NCI-H2029 (cell line): ENCODE measurements at regions not wholly inside any gene's neighbourhood (a gene's known extent, or its start where the extent isn't known, plus 50 kb on each side); places are given as distances from the start of the nearest gene placed in this dataset.
"Not testable (repeated sequence)": the region's sequence is repeated elsewhere in the genome, so short reads cannot be mapped to it uniquely, and the experiment has no call there.

Experiments used
- DNase-seq: peaks from one replicate; lab custom pipeline; 2025; lab: John Stamatoyannopoulos, UW

DNA sequence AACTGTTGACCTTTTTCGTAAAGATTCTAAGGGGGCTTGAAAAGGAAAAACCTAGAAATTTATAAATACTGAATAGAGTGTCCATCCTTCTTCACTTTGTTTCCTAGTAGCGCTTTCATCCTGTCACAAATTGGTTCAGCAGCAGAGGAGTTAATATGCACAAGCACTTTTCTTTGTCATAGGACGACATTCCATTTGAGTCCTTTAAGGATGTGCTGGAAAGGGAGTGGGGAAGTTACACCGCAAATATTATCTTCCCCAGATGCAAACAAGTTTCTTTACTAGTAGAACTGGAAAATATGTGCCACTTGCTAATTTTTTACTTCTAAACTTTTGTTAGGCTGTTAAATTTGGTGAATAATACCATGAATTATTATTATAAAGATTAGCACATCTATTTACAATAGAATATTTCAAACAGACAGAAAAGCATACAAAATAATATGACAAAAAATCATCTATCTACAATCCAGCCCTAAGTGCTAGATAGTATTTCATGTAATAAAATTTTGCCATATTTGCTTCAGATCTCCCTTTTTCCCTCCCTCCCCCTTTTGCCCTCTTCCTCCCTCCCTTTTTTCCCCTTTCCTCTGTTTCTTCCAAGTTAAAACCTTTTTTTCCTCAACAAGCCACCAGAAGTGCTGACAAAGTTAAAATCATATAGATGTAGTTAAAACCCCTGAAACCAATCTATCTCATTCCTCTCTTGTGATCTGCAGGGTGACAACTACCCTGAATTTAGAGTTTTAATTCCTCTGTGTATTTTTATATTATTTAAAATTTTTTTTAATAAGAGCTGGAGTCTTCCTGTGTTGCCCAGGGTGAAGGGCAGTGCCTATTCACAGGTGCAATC, 50.5 kb upstream of the MAP4K3 start:
- DNase-seq: no peak

DNA sequence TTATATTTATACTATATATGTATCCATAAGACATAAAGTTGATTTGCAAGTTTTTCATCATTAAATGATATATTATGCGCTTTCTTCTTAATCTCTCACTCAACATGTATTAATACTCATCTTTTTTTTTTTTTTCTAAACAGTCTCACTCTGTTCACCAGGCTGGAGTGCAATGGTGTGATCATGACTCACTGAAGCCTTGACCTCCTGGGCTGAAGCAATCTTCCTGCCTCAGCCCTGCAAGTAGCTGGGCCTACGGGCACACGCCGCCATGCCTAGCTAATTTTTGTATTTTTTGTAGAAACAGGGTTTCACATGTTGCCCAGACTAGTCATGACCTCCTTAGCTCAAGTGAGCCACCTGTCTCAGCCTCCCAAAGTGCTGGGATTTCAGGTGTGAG, 51.4 kb upstream of the MAP4K3 start:
- DNase-seq: no peak

DNA sequence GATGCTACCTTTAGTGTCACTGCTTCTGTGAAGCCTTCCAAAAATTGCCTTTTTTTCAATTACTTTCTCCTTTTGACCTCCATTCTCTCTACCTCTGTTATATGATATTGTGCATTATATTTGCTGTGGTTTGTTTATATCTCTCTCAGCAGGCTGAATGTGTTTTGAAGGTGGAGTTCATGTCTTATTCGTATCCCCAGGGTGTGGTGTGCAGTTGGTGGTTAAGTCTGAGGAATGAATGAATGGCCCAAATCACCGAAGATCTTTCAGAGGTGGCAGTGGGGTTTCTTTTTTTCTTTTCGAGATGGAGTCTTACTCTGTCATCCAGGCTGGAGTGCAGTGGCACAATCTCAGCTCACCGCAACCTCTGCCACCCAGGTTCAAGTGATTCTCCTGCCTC, 53.5 kb upstream of the MAP4K3 start:
- no peak for DNase-seq

DNA sequence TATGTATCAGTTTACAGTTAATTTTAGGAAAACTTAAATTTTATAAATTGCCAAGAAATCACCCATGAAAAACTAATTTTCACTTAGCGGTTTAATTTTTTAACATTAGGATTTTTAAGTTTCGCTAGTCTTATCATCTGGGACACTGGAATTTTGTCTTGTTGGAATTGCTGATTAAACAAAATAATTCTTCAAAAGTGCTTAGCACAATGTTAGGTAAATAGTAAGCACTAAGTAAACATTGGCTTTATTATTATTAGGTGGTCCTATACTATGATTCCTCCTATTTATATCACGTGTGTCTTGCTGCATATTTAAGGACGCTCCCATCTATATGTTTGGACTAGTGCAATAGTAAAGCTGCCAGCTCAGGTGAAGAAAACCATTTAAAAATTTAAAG, 54.6 kb upstream of the MAP4K3 start:
- DNase-seq: no peak

DNA sequence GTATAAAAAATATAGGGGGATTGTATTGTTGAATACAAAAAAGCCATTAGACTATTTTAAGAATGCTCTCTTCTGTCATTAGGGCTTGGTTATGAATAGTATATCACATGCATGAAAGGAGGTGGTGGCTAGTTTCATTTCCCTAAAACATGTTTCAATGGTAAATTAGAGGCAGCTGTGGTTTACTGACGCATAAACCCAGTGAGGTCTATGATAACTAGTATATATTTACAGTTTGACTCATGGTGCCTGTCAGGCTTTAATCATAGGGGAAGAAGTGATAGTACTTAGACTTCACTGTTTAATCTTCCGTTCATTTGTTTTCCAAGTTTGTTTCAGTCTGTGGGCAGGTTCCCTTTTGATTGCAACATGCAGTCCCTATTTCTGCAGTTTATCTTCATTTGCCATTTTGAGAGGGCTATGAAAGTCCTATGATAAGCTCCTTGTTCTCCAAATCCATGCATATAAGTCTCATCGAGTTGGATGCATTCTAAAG, 55.1 kb upstream of the MAP4K3 start:
- no peak for DNase-seq

DNA sequence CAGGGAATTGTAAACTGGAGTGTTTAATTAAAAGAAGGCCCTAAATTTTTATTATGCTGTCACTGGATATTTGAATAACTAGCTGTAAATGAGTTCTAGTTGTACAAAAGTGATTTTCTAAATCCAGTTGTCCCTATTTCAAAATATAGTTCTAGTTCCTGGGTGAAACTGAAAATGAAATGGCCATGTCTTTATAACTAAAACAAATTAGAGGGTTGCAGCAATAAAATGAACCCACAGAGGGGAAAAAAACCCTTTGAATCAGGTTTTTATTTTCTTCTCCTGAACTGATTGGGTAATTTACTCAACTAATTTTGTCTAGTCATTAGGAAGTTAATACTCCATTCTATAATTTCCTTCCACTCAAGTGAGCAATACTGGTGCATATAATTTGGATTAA, 55.6 kb upstream of the MAP4K3 start:
- DNase-seq: no peak

DNA sequence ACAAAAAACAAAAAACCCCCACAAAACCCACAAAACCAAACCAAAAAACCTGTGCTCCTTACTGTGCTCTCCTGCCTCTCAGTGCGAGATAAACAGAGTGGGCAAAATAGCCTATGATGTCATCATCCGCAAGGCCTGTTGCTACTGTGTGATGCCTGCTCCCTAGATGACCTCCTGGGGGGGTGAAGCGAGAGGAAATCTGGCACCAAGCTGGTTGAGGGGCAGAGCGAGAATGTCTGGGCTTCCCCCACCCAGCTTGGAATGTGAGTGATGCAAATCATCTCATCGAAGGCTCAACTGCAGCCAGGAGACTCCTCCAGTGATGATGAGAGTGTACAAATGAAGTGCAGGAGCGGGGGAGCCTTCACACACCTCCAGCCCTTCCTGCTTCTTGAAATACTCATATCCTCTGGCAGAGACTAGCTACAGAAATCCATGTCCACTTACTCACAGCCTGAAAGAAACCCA, 57.7 kb upstream of the MAP4K3 start:
- DNase-seq: no peak

DNA sequence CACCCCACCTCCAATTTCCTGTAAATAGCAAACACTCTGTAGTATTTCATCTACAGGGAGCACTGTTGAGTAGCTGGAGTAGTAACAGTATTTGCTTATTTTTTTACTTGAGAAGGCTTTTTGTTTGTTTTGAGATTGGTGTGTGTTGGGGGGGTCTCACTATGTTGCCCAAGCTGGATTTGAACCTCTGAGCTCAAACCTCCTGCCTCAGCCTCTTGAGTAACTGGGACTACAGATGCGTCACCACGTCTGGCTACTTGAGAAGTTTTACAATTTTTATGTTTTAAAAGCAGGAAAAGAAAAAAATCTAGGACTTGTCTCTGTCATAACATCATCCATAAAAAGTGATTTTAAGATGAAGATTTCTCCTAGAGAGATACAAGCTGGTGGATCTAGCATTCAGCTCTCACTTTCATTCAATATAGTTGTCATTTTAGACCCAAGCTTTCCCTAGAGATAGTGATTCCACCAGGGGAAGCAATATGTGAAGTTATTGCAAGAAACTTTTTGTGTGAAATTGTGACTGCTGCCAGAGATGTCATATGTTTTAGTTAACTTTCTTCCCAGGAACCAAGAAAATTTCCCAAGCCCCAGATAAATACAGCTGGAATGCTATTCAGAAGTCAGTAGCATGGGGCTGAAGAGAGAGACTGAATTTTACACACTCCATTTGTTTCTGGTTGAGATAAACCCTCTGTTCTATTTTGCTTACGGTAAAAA, 60.2 kb upstream of the MAP4K3 start:
- no peak for DNase-seq

DNA sequence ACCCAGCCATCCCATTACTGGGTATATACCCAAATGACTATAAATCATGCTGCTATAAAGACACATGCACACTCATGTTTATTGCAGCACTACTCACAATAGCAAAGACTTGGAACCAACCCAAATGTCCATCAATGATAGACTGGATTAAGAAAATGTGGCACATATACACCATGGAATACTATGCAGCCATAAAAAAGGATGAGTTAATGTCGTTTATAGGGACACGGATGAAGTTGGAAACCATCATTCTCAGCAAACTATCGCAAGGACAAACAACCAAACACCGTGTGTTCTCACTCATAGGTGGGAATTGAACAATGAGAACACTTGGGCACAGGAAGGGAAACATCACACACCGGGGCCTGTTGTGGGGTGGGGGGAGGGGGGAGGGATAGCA, 61.1 kb upstream of the MAP4K3 start:
- not testable (repeated sequence) for DNase-seq

DNA sequence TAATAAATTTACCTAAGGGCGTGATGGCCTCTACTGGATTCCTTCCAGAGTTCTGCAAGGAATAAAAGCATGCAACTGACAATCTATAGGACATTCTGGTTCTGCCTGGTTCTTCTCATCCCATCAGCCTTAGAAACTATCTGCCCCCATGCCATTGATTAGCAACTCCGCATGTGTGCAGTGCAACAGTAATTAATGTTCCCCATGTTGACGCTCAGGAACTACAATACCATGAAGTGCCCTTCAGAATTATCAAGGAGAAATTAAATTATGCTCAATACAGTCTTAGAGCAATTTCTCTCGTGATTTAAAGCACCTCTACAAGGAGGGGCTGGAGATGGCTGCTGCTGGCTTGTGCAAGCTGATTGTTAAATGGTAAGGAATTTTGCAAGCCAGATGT, 61.7 kb upstream of the MAP4K3 start:
- no peak for DNase-seq

DNA sequence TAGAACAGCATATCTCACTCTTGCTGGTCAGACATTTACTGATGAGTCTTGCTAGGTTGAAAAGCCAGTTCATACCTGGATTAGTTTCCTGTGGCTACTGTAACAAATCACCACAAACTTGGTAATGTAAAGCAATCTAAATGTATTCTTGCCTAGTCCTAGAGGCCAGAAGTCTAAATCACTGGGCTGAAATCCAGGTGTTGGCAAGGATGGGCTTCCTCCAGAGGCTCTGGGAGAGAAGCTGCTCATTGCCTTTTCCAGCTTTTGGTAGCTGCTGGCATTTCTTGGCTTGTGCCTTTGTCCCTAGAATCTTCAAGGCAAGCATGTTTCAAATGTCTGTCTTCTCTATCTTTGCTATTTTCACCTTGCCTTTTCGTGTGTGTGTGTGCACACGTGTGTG, 62.3 kb upstream of the MAP4K3 start:
- DNase-seq: no peak

DNA sequence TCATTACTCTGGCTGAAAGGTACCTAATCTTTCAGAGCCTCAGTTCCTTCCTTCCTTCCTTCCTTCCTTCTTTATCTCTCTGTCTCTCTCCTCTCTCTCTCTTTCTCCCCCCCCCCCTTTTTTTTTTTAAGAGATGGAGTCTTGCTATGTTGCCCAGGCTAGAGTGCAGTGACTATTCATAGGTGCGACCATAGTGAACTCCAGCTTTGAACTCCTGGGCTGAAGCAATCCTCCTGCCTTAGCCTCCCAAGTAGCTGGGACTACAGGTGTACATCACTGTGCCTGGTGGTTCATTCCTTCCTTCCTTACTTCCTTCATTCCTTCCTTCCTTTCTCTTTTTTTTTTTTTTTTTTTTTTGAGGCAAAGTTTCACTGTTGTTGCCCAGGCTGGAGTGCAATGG, 64.3 kb upstream of the MAP4K3 start:
- no peak for DNase-seq

DNA sequence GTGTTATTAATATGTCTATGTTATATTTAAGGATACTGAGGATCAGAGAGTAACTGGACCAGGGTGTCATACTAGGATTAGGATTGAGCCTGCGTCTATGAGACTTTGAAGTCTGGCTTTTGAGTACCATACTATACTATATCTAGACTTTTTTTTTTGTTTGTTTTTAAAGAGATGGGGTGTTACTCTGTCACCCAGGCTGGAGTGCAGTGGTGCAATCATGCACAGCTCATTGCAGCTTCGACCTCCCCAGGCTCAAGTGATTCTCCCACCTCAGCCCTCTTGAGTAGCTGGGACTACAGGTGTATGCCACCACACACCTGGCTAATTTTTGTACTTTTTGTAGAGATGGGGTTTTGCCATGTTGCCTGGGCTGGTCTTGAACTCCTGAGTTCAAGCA, 66.2 kb upstream of the MAP4K3 start:
- no peak for DNase-seq

DNA sequence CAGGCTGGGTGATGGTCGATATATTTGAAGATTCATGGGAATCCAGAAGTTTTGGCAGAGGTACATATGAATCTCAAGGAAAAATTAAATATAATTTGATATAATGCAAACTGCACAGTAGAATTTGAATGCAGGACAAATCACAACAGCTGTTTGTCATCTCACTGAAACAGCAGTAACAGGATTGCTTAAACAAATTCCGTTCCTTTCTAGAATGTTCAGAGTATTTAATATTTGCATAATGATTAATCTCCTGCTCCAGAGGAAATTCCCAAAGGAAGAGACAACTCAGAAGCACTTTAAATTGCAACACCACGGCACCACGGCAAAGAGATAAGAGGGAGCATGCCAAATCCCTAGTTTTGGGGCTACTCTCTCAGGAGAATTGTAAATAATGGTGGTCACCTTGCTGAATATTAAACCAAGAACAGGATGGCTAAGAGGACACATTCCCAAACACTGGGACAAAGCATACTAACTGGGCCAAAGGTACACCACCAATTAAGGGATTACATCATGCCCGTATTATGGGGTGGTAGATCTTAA, 67.8 kb upstream of the MAP4K3 start:
- no peak for DNase-seq

DNA sequence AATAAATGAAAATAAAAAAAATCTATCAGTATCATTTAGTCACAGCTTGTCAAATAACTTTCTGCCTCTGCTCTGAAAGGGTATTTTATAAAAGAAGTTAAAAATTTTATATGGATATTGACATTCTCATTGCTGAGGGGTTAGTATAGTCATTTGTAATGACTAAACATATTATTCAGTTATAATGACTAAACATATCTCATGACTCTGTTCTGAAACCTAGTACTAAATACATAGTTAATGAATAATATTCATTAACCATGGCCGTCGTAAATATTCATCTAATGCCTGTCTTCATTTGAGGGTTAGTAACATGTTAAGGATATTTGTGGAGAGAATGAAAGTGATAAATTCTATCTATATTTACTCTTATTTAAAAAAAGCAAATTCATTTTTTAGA, 69.1 kb upstream of the MAP4K3 start:
- DNase-seq: no peak

DNA sequence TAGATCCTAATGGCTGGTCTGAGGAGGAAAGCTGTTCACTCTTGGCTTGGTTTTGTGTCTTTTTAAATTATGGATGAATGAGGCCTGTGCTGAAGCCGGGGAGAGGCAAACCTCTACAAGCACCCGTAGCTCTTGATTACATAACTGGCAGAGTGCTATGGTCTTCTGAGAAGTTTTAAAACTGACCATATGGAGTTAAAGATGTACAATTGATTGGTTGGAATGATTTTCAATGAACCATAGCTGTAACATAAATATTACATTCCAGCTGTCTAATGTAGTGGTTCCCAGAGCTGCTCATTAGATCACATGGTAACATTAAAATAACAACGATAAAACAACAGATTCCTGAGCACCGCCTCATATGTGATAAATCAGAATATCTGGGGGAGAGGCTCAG, 71.1 kb upstream of the MAP4K3 start:
- no peak for DNase-seq

DNA sequence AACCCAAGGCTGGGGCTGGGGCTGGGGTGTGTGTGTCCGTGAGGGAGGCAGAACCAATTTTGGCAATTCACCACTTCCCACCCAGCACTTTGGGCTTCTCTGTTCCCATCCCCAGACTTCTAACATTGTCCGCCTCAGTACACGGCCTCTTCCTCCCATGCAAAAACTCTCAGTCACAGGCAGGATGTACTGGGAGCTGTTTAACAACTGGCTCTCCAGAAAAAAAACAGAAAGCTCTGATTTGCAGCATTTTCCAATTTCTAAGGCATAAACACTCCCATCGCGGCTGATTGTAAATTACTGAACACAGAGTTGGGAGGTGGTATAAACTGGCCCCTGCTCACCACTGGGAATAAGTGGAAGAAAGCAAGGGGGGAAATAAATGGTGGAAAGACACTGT, 73.1 kb upstream of the MAP4K3 start:
- DNase-seq: no peak

DNA sequence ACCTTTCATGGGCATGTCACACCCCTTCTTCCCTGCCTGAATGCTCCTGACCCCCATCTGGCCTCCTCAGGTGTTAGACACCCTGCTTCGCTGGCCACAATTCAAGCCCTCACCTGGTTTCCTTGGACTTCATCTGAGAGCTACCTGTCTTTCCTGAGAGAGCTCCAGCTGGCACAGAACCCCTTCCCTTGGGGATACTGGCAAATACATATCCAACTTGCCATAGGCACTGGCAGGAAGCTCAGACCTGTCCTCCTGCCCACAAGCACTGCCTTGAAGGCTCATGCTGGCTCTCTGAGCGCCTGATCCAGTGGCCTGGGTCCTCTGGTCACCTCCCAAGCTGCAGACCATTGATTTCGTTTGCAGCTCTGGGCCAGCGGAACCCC, 74.1 kb upstream of the MAP4K3 start:
- DNase-seq: no peak

DNA sequence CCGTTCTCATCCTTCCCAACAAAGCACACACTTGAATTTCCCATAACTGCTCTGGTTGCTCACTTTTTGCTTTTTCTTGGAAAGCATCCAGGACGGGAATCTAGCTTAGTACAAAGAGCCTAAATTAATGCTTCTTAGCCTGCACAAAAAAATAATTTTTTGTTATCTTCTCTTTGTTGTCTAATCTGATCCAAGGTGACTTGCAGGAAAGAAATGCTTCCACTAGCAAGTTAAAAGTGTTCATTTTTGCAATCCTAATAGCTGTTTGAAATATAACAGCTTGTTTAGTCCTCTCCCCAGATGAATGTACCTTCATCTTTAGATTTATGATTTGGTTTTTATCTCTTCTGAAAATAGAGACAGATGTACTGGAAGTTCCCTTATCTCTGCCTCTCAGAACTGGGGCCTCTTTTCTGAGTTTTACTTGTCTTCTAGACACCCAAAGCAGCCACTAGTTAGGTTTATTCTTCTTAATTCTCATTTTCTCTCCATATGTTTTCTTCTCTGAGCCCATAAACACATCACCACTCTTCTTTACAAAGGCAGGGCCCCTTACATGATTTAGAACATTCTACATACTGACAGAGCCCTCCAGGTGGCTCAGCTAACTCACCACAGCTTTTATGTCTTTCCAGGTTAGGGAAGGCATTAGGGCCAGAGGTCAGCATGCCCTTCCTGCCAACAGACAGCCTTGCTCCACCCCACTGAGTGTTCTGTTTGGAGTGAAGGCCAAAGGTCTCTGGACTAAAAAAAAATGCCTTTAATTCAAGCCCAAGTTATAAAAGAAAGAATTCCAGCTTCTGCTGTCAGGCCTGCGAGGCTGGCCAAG, 74.7 kb upstream of the MAP4K3 start:
- DNase-seq: no peak

DNA sequence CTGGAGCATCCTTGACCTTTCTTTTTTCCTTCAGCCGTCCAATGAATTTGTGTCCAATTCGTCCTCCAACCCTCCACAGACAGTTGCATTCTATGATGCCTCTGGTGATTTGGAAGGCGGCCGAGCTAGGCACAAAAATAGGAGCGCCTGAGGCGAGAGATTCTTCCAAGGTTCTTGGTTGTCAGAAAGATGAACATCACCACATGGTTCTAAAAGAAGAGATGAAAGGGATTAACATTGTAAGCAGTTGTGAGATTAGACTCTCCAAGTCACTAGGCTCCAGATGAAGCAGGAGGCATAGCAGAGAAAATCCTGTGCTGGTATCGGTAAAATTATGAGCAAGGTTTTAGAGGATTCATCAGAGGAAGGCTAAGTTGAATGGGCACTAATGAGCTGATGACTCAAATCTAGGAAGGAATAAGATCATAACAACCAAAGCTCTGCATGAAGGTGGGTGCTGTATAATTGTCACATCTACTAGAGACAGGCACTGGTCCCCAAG, 75.4 kb upstream of the MAP4K3 start:
- no peak for DNase-seq

DNA sequence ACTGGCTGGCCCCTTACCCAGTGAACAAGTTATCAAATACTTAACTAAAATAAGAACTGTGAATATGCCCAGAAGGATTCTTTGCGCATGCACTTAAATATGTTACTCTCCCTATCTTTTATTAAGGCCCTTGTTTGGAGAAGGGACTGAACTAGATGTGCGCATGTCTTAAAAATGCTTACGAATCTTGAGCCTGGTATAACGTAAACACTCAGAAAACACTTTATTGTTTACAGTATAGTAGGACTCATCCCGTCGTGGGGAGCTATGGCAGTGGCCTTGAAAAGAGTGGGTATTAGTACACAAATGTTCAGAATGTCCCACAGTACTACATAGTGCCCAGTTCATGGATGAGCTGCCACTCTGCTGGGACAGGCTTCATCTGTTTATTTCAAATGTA, 75.9 kb upstream of the MAP4K3 start:
- DNase-seq: no peak

DNA sequence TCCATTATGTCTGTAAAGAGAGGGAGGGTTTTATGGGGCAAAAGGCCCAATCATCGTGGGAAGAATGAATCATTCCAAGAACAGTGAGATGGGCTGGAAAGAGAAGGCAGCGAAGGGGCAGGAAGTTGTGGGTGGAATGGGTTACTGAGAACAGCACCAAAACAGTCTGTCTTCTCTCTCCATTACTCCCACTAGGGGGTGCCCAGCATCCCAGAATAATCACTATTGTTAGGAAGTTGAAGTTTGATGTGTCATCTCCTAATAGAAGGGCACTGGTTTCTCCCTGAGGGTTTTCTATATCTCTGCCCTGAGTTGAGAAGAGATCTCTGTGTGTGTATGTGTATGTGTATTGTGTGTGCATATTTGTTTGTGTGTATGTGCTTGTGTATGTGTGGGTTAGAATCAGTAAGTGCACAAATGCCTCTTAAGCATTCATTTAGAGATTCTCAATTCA, 76.6 kb upstream of the MAP4K3 start:
- DNase-seq: no peak
